HG02610 (cell line): ENCODE measurements at regions not wholly inside any gene's neighbourhood (a gene's known extent, or its start where the extent isn't known, plus 50 kb on each side); places are given as distances from the start of the nearest gene placed in this dataset.
"Not testable (repeated sequence)": the region's sequence is repeated elsewhere in the genome, so short reads cannot be mapped to it uniquely, and the experiment has no call there.

Experiments
- ATAC-seq: cut with Tn5 transposase; IDR thresholded peaks from one replicate; pipeline ENCODE4 v1.9.1; 2021; ENCODE audit warnings: mild to moderate bottlenecking, moderate library complexity; ENCODE audit not compliant: unreplicated experiment

DNA sequence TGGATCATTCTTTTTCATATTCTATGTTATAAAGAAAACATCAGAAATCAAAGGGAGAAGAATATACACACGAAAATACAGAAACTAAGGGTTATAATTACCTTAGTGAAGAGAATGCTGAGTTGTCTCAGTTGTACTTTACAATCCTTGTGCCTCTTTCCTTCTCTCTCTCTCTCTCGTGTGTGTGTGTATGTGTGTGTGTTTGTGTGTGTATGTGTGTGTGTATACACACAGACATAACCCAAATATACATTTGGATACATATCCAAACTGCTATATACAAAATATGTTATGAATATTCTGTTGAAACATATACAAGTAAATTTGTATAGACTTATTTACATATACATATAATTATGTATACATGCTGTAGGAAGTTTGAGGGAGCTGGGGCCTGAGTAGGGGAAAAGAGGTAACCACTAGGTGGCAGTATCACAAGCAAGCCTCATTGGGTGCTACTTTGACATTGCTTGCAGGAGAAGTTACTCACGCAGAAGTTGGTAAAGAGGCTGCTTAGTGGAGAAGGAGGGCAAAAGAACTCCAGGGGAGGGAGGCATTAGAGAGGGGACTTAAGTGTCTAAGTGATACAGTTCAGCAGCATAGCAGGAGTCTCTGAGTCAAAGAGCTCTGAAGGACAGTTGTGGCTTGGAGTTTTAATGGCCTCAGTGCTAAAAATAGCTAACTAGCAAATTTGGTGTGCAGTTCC lies 465.1 kb upstream of the PCDH20 start:
- ATAC-seq = peak; percentile 94

DNA sequence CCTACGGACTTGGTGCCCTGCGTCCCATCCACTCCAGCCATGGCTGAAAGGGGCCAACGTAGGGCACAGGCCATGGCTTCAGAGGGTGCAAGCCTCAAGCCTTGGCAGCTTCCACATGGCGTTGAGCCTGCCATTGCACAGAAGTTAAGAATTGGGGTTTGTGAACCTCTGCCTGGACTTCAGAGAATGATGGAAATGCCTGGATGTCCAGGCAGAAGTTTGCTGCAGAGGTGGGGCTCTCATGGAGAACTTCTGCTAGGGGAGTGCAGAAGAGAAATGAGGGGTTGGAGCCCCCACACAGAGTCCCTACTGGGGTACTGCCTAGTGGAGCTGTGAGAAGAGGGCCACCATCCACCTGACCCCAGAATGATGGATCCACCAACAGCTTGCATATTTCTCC lies 462.9 kb upstream of the PCDH20 start:
- not testable (repeated sequence) for ATAC-seq

DNA sequence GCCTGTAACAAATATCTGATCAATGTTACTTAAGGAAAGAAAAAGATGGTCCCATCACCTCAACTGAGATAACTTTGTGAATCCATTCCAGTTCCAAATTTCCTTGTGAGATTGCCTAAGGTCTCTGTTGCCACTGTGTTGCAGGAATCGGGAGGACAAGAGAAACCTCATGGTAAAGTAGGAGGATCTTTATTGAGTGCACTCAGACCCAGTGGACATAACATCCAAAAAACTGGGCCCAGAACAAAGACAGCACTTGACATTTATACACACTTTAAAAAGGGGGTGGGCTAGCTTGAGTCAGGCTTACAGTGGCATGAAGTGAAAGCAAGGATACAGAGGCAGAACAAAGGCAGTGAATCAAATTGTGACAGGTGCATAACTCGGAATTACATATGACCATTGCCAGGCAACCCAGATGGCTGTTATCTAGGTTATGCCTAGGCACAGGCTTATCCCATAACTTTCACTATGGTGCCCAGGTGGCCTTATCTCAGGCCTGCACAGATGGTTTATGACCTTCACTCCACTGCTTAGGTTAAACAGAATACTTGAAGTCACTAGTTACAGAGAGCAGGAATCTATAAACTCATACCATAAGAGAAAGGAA lies 459.4 kb upstream of the PCDH20 start:
- ATAC-seq = no peak

DNA sequence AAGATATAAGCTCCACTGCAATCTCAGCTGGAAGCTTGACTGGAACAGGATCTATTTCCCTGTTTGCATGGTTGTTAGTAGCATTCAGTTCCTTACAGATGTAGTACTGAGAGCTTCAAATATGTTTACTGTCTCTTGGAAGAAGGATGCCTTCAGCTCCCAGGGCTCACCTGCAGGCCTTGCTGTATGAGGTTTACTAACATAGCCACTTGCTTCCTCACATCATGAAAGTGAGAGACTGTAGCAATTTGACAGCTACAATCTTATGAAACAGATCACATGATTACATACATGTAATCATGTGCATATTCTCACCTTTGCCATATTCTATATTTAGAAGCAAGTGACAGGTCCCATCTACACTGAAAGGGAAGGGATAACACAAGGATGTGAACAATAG lies 458.1 kb upstream of the PCDH20 start:
- no peak for ATAC-seq

DNA sequence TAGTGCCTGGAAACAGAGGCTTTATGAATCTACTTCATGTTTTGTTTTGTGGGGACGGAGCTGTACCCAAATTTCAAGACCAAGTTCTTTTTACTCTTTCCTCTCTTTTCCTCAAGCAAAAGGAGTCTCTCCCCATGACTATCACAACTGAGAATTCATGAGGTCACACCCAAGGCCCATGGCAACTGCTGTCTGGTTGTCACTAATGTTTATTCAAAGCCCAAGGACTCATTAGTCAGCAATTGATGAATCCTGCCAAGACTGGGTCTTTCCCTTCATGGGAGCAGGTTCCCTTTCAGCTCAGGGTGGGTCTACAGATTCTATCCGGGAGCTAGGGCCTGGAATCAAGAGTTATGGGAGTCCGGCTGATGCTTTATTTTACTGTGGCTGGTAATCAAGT lies 441.5 kb upstream of the PCDH20 start:
- ATAC-seq = no peak

DNA sequence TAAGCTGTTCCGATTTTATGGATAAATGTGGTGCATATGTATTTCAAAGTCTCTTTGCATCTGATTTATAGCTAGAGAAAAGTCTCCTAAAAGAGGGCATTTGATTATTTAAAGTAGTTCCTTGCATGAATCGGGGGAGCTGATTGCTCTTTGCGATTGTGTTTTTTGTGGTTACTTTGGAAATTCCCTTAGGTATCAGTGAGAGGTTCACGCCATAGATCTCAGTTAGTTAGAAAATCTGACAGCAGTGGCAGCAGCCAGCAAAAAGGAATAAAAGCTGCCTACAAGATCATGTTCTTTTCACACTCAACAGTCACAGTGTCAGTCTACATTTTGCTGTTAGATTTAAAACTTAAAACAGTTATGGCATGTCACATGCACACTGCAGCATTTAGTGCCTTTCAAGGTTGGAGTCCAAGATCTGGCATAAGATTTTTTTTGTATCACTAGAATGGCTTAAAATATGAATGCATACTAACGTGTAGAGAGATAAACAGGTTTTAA lies 436.5 kb upstream of the PCDH20 start:
- peak; percentile 51 for ATAC-seq

DNA sequence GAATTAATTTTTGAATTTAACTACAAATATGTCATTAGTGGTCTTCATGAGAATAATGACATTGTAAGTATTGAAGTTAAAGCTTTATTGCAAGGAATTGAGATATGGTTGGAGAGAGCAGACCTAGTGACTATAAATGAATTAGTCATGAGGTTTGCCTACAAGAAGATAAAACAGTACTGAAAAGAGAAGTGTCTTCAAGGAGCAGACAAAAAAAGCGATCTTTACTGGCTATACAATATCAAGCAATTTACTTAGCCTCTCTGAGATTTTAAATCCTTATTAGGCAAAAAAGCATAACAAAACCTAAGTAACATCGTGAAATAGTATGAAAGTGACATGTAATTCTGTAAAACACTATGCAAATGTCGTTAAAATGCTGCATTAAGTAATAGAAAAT lies 435.1 kb upstream of the PCDH20 start:
- no peak for ATAC-seq

DNA sequence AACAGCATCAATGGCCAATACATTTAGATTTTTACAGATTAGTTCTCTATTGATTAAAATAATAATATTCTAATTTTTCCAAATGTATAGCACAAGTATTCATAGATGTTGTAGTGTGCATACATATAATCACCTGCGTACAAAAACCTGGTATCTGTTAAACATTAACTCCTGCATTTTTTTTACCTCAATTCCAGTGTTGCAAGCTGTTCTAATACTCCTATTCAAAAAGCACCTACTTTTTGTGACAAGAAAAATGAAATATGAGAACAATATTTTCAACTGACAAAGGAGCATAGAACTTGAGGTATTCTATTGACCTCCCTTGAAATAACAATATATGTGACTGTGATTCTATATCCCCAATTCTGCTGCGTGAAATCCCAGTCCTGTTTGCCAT lies 422.9 kb upstream of the PCDH20 start:
- no peak for ATAC-seq

DNA sequence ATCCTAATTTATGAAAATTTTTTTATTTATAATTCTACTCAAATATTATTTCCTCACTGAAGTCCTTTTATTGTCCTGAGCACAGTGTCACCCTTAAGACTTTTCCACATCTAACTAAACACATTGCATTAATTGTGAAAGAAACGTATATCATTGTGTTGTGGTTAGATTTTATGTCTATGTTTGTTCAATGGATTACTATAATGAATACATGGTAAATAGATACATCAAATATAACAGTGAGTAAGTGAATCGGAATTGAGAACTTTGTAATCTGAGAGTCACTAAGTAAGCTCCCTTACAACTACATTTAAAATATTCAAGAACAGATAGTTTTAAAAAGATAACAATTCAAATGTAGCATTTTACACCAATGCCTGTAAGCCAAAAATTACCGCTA lies 417.6 kb upstream of the PCDH20 start:
- ATAC-seq = no peak

DNA sequence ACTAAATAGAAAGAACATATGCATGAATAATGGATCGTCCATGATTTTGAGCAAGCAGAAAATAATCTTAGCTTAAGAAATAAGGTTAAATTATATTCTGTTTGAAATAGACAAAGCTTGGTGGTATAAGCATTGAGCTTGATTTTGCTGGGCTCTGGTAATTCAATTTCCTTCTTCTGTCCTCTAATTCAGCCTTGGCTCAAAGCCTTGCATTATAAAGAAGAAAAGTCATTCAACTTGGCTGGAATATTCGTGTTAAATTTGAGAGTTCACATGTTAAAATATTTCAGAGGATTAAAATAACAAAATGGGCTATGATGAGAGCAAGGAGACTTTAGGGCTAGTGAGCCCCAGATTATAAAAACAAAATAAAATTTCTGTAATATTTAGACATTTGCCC lies 415.4 kb upstream of the PCDH20 start:
- no peak for ATAC-seq

DNA sequence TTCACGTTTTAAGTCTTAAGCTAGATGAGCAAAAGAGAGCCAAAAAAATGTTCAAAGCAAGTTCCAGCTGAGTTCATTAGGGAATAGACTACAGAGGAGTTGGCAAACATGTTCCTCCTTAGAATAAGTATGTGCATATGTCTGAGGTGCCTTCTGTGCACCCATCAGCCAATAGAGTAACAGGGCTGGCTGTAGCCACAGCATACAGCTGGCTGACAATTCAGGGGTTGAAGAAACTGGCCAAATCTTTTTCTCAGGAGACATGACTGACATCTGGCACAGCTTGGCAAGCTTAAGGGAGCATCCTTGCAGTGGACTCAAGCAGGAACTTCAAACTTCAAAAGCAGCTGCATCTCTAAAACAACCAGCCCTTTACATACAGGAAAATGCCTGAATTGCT lies 414.8 kb upstream of the PCDH20 start:
- ATAC-seq = no peak

DNA sequence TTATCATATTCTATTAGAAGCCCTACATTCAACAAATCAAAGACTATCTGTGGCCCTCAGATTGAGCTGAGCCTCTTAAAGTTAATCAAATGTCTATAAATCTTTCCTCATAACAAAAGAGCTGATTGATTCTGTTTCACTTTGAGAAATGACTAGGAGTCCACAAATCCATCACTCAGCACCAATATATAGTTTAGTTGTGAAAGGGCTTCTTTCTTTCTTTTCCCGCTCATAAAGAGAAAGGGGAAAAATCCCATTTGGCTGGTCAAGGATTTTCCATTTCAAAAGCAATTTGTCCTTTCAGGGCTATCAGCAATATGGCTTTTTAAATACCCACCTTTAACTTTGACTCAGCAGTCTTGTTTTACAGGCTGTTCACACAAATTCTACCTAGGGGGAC lies 408.5 kb upstream of the PCDH20 start:
- ATAC-seq = no peak

DNA sequence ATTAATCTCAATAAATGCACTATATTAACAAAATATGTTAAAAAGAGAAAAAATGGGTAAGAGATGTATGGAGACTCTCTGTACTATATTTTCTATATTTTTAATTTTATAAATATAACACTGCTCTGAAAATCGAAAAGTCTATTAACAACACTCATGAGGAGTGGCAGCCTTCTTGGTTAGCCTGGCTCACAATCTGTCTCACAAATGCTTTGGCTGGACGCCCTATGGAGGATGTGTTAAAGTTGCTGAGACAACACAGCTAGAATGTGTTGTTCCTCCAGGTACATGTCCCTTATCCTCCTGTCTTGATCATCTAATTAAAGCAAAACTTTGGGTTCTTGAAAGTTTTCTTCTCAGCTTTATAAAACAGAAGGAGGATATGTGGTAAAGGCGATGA lies 396.6 kb upstream of the PCDH20 start:
- ATAC-seq = no peak

DNA sequence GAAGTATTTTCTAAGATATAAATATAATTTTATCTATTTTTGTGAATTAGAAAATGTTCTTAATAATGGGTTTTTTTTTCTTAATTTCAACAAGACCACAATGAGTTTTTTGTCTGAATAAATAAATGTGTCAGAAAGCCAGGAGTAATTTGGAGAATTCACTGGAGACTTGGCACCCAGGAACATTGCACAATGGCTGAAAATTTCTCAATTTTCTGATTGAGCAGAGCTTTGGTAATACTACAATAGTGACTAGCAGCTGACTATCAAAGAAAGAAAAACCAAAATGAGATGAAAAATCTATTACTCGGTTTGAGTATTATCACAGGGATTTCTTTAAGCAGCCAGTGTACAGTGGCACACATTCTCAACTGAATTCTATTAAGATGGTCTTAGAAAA lies 394.4 kb upstream of the PCDH20 start:
- ATAC-seq = no peak

DNA sequence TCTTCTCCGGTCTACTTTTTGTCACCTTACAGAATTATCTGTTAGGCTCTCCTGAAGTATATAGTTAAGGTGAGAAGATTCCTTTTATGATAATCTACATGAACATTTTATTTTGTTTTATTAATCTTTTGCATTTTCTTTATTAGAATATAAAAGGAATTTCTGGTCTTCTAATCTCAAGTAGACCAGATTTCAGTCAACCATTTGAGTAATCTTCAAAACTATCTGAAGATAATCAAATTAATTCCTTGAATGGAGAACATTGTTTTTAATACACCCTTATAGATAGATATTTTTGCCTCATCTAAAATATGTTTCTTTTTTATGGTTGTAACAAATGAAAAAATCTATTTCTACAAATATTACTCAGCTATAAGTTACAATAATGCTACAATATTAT lies 381.7 kb upstream of the PCDH20 start:
- ATAC-seq = no peak

DNA sequence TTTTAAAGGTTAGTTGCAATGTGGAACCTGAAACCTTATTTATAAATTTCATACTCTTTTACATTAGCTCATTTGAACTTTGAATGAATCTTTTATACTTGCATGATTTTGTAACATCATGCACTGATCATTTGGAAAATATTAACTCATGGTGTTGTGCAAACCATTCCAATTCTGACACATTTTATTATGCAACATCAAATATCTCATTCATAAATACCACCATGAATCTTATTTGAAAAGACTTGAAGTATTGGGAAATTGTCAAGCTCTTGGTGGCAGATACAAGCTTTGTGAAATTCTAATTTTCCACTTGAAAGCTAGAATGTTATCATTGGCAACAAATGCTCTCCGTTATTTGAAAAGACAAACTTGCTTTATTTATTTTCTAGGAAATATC lies 379.9 kb upstream of the PCDH20 start:
- ATAC-seq = no peak

DNA sequence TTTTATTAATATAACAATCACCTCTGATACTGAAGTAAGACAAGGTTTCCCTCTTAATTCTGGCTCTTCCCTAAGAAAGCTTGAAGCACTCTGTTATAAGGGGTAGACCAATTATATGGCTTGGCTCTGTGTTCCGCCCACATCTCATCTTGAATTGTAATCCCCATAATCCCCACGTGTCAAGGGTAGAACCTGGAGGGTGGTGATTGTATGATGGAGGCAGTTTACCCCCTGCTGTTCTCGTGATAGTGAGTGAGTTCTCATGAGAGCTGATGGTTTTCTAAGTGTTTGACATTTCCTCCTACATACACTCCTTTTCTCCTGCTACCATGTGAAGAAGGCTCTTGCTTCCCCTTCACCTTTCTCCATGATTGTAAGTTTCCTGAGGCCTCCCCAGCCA lies 363.8 kb upstream of the PCDH20 start:
- no peak for ATAC-seq

DNA sequence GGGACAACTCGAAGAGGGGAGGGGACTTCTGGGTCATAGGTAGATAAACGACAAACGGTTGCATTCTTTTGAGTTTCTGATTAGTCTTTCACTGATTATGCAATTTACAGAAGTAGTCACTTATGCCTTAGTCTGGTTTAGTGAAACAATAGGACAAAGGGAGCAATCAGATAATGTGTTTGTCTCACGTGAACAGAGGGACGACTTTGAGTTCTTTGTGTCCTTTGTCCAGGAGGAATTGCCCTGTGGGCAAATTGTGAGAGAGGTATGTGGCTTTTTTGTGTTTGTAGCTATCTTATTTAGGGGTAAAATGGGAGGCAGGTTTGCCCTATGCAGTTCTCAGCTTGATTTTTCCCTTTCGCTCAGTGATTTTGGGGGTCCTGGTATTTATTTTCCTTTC lies 362.9 kb upstream of the PCDH20 start:
- no peak for ATAC-seq

DNA sequence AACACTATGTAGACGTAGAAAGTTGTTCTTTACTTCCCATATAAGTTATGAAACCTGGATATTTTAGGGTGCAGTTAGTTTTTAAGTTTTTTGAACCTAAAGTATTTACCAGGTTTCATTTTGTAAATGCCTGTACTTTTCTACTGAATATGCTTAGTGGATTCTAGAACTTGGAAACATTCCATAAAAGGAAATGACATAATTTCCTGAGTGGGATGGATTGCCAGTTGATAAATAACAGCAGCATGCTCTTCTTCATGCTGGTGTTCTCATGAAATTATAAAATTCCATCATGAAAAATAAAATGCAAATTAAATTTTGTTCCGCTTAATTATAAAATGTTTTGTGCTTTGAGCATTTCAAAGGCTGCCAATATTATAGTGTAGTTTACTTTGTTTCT lies 362.2 kb upstream of the PCDH20 start:
- ATAC-seq = no peak

DNA sequence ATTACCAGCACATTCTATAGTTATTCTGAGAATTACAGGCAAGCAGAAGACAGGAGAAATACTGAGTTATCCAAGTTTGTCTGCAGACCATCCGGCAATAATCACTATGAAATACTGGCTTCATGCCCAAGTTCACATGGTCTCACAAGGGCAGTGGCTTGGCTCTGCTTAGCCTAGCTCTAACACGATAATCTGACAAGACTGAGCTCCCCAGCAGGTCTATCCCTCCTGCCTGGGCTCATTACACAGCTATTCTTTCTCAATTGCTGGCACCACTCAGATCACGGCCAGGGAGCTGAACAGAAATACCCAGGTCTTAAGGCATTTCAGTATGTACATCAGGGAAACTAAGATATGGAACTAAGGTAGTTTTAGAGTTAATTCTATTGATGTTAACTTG lies 361.6 kb upstream of the PCDH20 start:
- ATAC-seq = no peak

DNA sequence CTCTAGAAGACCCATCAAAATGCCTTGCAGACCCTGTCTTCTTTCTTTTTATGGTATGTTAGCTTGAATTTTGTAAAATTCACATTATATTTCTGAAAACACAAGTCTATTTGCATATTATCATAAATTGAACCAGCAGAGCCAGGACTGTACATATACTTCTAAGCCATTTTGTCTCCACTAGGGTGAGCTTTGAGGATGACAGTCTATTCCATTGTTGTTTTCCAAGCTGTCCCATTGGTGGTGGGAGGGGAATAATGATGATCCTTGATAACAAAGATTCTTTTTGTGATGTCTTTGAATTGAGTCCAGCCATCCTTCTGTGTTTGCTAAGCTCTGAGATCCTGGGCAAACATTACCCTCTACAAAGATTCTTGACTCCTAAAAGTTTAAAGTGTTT lies 359.3 kb upstream of the PCDH20 start:
- no peak for ATAC-seq

DNA sequence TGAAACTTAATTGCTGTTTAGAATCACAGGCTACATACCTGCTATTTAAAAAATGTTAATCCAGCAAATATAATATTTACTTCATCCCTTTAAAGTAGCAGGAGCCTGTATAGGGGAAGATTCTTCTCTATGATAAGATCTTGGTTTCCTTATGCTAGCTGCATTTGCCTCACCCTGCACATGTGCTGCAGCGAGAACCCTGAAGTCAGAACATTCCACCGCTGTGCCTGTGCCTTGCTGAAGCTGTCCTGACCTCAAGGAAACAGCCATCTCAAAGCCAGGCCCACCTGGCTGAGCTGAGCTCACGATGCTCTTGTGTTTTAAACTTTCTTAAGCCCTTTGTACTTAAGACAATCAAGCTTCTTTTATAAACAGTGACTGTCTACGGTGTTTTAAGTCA lies 355.0 kb upstream of the PCDH20 start:
- ATAC-seq = no peak

DNA sequence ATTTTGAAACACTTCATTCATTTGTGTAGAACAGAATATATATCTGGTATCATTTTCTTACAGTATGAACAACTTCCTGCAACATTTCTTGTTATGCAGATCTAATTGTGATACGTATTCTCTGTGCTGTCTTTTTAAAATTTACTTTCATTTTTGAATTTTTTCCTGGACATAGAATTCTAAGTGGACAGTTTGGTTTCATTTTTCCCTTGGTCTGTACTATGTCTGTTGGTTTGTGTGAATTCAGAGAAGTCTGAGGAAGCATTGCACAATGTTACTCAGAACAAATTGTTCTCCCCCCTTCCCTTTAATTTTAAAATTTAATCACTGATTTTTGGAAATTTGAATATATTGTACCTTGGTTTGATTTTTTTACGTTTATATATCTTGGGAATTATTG lies 352.5 kb upstream of the PCDH20 start:
- no peak for ATAC-seq
